Nucleus accumbens (tissue), 56 donors: ENCODE measurements at regions not wholly inside any gene's neighbourhood (a gene's known extent, or its start where the extent isn't known, plus 50 kb on each side); places are given as distances from the start of the nearest gene placed in this dataset.
"Not testable (repeated sequence)": the region's sequence is repeated elsewhere in the genome, so short reads cannot be mapped to it uniquely, and the experiment has no call there.

ENCODE experiments used
- DNase-seq, 56 donors: peaks; one replicate each; lab custom pipeline; 2025; lab: John Stamatoyannopoulos, UW

- no peak for DNase-seq
Measured at GRCh38 chr7:113030489-113030888, 56.1 kb downstream of the GPR85 start.

- no peak for DNase-seq
Measured at GRCh38 chr7:113026941-113027340, 59.7 kb downstream of the GPR85 start.

GRCh38 chr7:113017144-113017857 lies 69.3 kb downstream of the GPR85 start:
- not testable (repeated sequence) for DNase-seq

DNA sequence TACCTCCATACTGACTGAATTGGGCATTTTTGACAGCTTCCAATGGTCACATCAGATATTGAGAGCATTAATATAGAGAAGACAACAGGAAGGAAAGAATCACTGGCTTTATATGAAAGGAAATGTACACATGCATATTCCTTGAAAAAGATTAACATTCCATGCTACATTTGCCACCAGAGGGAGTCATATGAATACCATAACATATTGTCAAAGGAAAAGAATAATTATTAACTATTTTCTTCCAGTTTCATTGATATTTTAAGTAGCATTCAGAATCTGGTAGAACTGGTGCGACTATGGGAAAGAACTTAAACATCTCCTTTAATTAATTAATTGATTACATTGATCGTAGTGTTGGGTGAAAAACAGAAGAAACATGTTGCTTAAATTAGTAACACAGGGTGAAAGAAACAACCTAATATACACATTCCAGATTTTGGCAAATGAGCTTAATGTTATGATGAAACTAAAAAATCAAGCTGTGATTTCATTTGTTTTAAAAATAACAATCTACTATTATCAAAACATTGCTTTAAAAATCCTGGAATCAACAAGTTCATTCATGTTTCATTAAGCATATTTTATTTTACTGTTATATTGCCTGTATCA lies 71.5 kb downstream of the GPR85 start:
- DNase-seq: no peak

GRCh38 chr7:113013761-113014449 lies 72.7 kb downstream of the GPR85 start:
- no peak for DNase-seq

- DNase-seq: not testable (repeated sequence)
Measured at GRCh38 chr7:113012862-113013261, 73.8 kb downstream of the GPR85 start.

DNA sequence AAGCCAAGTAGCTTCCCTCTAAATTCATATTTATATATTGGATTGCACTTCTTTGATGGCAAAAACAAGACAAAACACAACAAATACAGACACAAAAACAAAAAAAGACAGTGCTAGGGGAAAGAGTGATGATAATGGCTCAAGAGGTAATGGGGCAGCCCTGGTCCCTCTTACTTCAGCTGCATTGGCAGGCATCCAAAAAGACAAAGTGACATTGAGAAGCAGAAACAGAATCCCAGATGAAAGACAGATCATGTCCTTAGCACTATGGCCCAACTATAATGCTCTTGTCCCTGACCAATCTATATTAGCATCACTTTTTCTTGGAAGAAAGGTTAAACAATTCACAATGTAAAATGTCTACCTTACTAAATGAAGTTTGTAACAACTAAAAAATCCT lies 76.2 kb downstream of the GPR85 start:
- DNase-seq: no peak

GRCh38 chr7:113008755-113009154 lies 77.9 kb downstream of the GPR85 start:
- no peak for DNase-seq

DNA sequence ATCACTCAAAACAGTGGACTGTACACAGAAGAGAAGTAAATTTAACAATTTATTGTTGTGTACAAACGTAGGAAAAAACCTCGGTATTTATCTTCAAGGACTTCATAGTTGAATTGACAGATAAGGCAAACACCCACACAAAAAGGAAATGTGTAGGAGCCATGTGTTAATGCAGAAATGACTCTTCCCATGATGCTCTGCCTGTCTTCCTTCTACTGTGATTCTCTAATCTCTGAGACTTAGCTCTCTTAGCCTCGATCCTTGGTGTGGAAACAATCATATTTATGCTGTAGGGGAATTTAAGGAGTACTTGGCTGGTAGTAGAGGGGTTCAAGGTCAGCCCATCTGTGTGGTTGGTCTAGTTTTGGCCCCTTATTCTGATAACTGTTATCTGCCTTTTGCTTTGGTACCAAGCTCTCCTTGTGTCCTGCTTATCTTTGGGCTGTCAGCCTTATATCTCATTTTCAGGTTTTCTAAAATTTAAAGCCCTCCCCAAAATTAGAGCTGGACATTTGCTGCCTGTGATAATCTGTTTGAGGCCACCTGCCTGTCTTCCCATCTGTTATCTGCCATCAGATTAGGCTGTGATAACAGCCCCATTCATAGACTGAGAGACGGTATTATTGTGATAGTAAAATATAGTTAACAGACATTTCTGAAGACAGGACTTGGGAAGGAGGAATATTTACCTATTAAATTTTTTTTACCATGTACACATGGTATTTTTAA lies 81.7 kb downstream of the GPR85 start:
- DNase-seq: no peak

- DNase-seq: no peak
Measured at GRCh38 chr7:113000316-113001020, 86.2 kb downstream of the GPR85 start.

GRCh38 chr7:112997831-112998230 lies 88.8 kb downstream of the GPR85 start:
- DNase-seq: no peak

- no peak for DNase-seq
Measured at GRCh38 chr7:112996331-112996871, 90.2 kb downstream of the GPR85 start.

- DNase-seq: no peak
Measured at GRCh38 chr7:112995059-112995824, 91.4 kb downstream of the GPR85 start.

- DNase-seq: no peak
Measured at GRCh38 chr7:112994656-112995055, 92.0 kb downstream of the GPR85 start.

DNA sequence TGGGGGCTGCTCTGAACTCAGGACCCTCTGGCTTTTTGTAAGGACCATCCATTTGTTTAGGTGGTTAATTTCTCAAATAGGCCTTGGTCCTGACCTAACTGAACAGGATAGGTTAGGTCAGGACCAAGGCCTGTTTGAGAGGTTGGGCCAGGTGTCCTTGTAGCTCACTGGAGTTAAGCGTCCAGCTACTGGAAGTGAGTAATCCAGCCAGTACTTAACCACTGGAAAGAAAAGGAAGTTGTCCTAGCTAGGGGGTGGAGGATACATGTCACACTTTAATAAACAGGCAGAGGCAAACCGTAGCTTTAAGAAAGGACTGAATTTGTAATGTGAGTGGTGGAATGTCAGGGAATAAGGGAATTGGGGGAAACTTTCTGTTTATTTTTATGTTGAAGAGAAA lies 96.0 kb downstream of the GPR85 start:
- no peak for DNase-seq

GRCh38 chr7:112989531-112989930 lies 97.1 kb downstream of the GPR85 start:
- no peak for DNase-seq

- no peak for DNase-seq
Measured at GRCh38 chr7:112987171-112987570, 99.5 kb downstream of the GPR85 start.

- no peak for DNase-seq
Measured at GRCh38 chr7:112986256-112987031, 100.2 kb downstream of the GPR85 start.
